K562 (cell line): ENCODE measurements at regions not wholly inside any gene's neighbourhood (a gene's known extent, or its start where the extent isn't known, plus 50 kb on each side); places are given as distances from the start of the nearest gene placed in this dataset.

Experiments used
- ATAC-seq: fragments of 200-7000 bp; cut with Tn5 transposase; 3 replicates; pipeline ENCODE4 v1.9.1; 2020; ENCODE audit warnings: moderate library complexity
- BruUV-seq: library from RNA; stranded (reverse); fragments of 400-500 nt; replicated peaks from 2 replicates; lab custom pipeline; 2021; lab: Mats Ljungman, UMichigan
- CTCF ChIA-PET: fragments of 300-600 bp; formaldehyde crosslinking; extraction: SDS; loops from one replicate; lab custom pipeline; 2021; ENCODE audit warnings: low intra/inter-chr PET ratio; lab: Yijun Ruan, JAX
- POLR2A ChIA-PET: fragments of 300-600, 350-650 bp; sonication (Branson Sonifier 250); formaldehyde crosslinking; extraction: SDS; loops from one replicate; lab custom pipeline; 2021; ENCODE audit warnings: antibody characterized with exemption, inconsistent platforms; lab: Yijun Ruan, JAX
- DNase-seq, 4 experiments: peaks; one replicate each; pipeline versions ENCODE4 v3.0.0 to v3.0.0-alpha.2; 2011 to 2018; ENCODE audit warnings: low spot score in 3 of 4, mixed read lengths in 3 of 4; ENCODE audit errors: extremely low read depth in 1 of 4
- FAIRE-seq: peaks from 2 replicates; lab custom pipeline; 2011; peaks lifted over from hg19 to GRCh38; lab: Jason Lieb, UNC
- H2AFZ ChIP-seq: 2 replicates; pipeline ENCODE4 v1.6.0; 2011; ENCODE audit warnings: low read depth, low read length, control low read depth, inconsistent platforms
- H3K27ac ChIP-seq: fragments of 200-600 bp; 3 replicates; pipeline ENCODE4 v1.8.0; 2011; ENCODE audit warnings: low read depth, mild to moderate bottlenecking, control low read depth, inconsistent platforms, low read length, moderate library complexity, mixed read lengths; ENCODE audit errors: extremely low read depth
- H3K27me3 ChIP-seq, 2 experiments: fragments of 300-600 bp in 1 of 2; 2 replicates in 1 of 2; 3 replicates in 1 of 2; pipeline versions ENCODE4 v1.6.0 to v1.8.0; 2011; ENCODE audit warnings: inconsistent platforms in 2 of 2, low read length in 2 of 2, mild to moderate bottlenecking in 1 of 2, mixed read lengths in 1 of 2, moderate library complexity in 1 of 2; ENCODE audit not compliant: control insufficient read depth in 2 of 2, insufficient read depth in 2 of 2
- H3K36me3 ChIP-seq: fragments of 300-600 bp; 3 replicates; pipeline ENCODE4 v1.8.0; 2011; ENCODE audit warnings: mild to moderate bottlenecking, low read length, inconsistent platforms; ENCODE audit not compliant: control insufficient read depth, insufficient read depth
- H3K4me1 ChIP-seq, 2 experiments: fragments of 200-600 bp in 1 of 2; replicated peaks in 1 of 2; 2 replicates in 1 of 2; 3 replicates in 1 of 2; pipeline versions ENCODE4 v1.5.1 to v1.8.0; 2011; ENCODE audit warnings: inconsistent platforms in 2 of 2, low read length in 2 of 2, mild to moderate bottlenecking in 1 of 2, mixed read lengths in 1 of 2, moderate library complexity in 1 of 2; ENCODE audit not compliant: control insufficient read depth in 2 of 2, insufficient read depth in 2 of 2
- H3K4me2 ChIP-seq: 2 replicates; pipeline ENCODE4 v1.6.1; 2011; ENCODE audit warnings: low read length, control low read depth, inconsistent platforms, mixed read lengths; ENCODE audit not compliant: insufficient read depth
- H3K4me3 ChIP-seq: fragments of 200-600 bp; sonication (generic), shearing (Covaris generic); 2 replicates; pipeline ENCODE4 v1.5.1; 2016; ENCODE audit warnings: control low read depth, inconsistent platforms
- H3K79me2 ChIP-seq: fragments of 200-600 bp; 3 replicates; pipeline ENCODE4 v1.8.0; 2011; ENCODE audit warnings: low read length, inconsistent platforms; ENCODE audit not compliant: control insufficient read depth, insufficient read depth
- H3K9ac ChIP-seq, 2 experiments: 2 replicates each; pipeline versions ENCODE4 v1.6.0 to v1.6.1; 2011; ENCODE audit warnings: low read depth in 2 of 2, low read length in 2 of 2, control low read depth in 1 of 2, inconsistent platforms in 1 of 2, mild to moderate bottlenecking in 1 of 2, mixed read lengths in 1 of 2; ENCODE audit not compliant: insufficient read depth in 1 of 2
- H3K9me1 ChIP-seq: one replicate; pipeline ENCODE4 v1.6.0; 2011; ENCODE audit warnings: inconsistent platforms, mild to moderate bottlenecking, low read length, moderate library complexity; ENCODE audit not compliant: control insufficient read depth, insufficient read depth
- H3K9me3 ChIP-seq: replicated peaks from 2 replicates; pipeline ENCODE4 v1.5.1; 2011; ENCODE audit warnings: low read depth, low read length, inconsistent platforms; ENCODE audit not compliant: control insufficient read depth, insufficient read depth
- H4K20me1 ChIP-seq: replicated peaks from 2 replicates; pipeline ENCODE4 v1.6.1; 2011; ENCODE audit warnings: low read length, inconsistent platforms, mixed read lengths; ENCODE audit not compliant: control insufficient read depth, insufficient read depth
- DLX4 ChIP-seq: fragments of 250-450 bp; sonication (Bioruptor Pico); IDR thresholded peaks from 2 replicates; pipeline ENCODE4 v1.6.1; 2021; ENCODE audit warnings: mild to moderate bottlenecking
- JUNB ChIP-seq: fragments of 450-650 bp; formaldehyde crosslinking; conservative IDR thresholded peaks from 2 replicates; pipeline ENCODE4 v1.4.0; 2020; ENCODE audit warnings: mild to moderate bottlenecking
- KAT7 ChIP-seq: sonication (generic); formaldehyde crosslinking; IDR thresholded peaks from 2 replicates; pipeline ENCODE4 v1.8.0; 2022; ENCODE audit warnings: missing genetic modification reagents, mild to moderate bottlenecking, borderline replicate concordance
- NFIX ChIP-seq: fragments of 250-450 bp; sonication (Bioruptor Pico); IDR thresholded peaks from 2 replicates; pipeline ENCODE4 v1.4.0; 2020; ENCODE audit warnings: low read depth, mild to moderate bottlenecking, moderate library complexity
- PHF20 ChIP-seq: fragments of 450-650 bp; IDR thresholded peaks from 2 replicates; pipeline ENCODE4 v1.6.1; 2018; ENCODE audit not compliant: partially characterized antibody
- ZNF347 ChIP-seq: fragments of 450-650 bp; formaldehyde crosslinking; IDR thresholded peaks from 2 replicates; pipeline ENCODE4 v1.4.0; 2020; ENCODE audit warnings: low read depth, mild to moderate bottlenecking, moderate library complexity
- WGBS: fragments of 100-300 bp; shearing (Covaris generic); methylation state at CpG from one replicate; pipeline ENCODE4 v1.1.6; 2016; ENCODE audit warnings: low coverage, mixed read lengths; ENCODE audit not compliant: insufficient coverage; ENCODE audit errors: missing lambda C conversion rate; 5-methylcytosine and 5-hydroxymethylcytosine counted together
- in situ Hi-C: fragments of 300-500 bp; cut with MboI; formaldehyde crosslinking; loops from 4 replicates; pipeline ENCODE4 v1.15.0; 2018; ENCODE audit warnings: inconsistent platforms, mixed read lengths
- intact Hi-C: fragments of 100-400 bp; cut with micrococcal nuclease; formaldehyde crosslinking; loops from 2 replicates; pipeline ENCODE4 v1.14.2; 2022

- Histone ChIP-seq H3K27ac (no peak overlapping the region), H3K27me3 (no peaks in the 10 kb centered on the region), H3K4me3 (no peak overlapping the region), H2AFZ (no peak overlapping the region), H3K4me1 (no peaks in the 10 kb centered on the region), H3K9me3 (no peaks in the 10 kb centered on the region), H3K36me3 (no peaks in the 10 kb centered on the region), H3K79me2 (no peaks in the 10 kb centered on the region), H3K9ac (no peak overlapping the region), H3K9me1 (no peaks in the 10 kb centered on the region), H4K20me1 (no peaks in the 10 kb centered on the region), H3K4me2 (no peak overlapping the region)
- BruUV-seq: no TSS peak
- in situ Hi-C loops (no loop called here), intact Hi-C loops (no loop called here)
- CTCF ChIA-PET: no interaction called here
- WGBS: 1% methylated on average over 10 of the region's 12 CpGs
- FAIRE-seq: no peak
- TF ChIP-seq DLX4: no peak
- no peak for ATAC-seq
- DNase-seq: no peak
- POLR2A ChIA-PET: no interaction called here
Measured at GRCh38 chr13:84962141-84962750, 837.0 kb downstream of the SLITRK6 start.

- Histone ChIP-seq H3K4me2 (no peak overlapping the region), H3K27me3 (no peaks in the 10 kb centered on the region), H3K9me1 (no peaks in the 10 kb centered on the region), H3K27ac (no peak overlapping the region), H2AFZ (no peak overlapping the region), H3K9ac (no peak overlapping the region), H3K4me1 (no peaks in the 10 kb centered on the region), H3K9me3 (no peaks in the 10 kb centered on the region), H3K36me3 (no peaks in the 10 kb centered on the region), H3K79me2 (no peaks in the 10 kb centered on the region), H4K20me1 (no peaks in the 10 kb centered on the region), H3K4me3 (no peak overlapping the region)
- ATAC-seq: no peak
- no peak for TF ChIP-seq NFIX
- no peak for TF ChIP-seq KAT7
- no peak for TF ChIP-seq JUNB
- TF ChIP-seq PHF20: no peak
- TF ChIP-seq ZNF347 (CRISPR knock-in tag): no peak
- no peak for DNase-seq
- 0% methylated on average over 5 of the region's 10 CpGs for WGBS
- ChIA-PET CTCF (no interaction called here), POLR2A (no interaction called here)
- in situ Hi-C loops (no loop called here), intact Hi-C loops (no loop called here)
- FAIRE-seq: no peak
- no TSS peak for BruUV-seq
Measured at GRCh38 chr13:84961023-84961422, 838.2 kb downstream of the SLITRK6 start.
